Right lobe of liver (tissue), 6 donors: ENCODE measurements at regions not wholly inside any gene's neighbourhood (a gene's known extent, or its start where the extent isn't known, plus 50 kb on each side); places are given as distances from the start of the nearest gene placed in this dataset.

ENCODE experiments used
- ATAC-seq, 4 donors: fragments of 200-7000 bp; cut with Tn5 transposase; one replicate each; pipeline ENCODE4 v1.9.1; 2020; ENCODE audit warnings: mild to moderate bottlenecking in 4 of 4, moderate library complexity in 4 of 4
- DNase-seq, 3 donors: peaks; one replicate each; pipeline ENCODE4 v3.0.0-alpha.2; 2020
- H3K27ac ChIP-seq, 3 donors: fragments of 200-600 bp; one replicate each; pipeline ENCODE4 v1.8.0; 2022
- H3K27me3 ChIP-seq, 2 donors: fragments of 200-600 bp; one replicate each; pipeline ENCODE4 v1.8.0; 2022
- H3K36me3 ChIP-seq, 4 donors: fragments of 200-600 bp; sonication (generic) in 1 of 4; one replicate each; pipeline versions ENCODE4 v1.5.1 to v1.8.0; 2017 to 2022; ENCODE audit warnings: control low read depth in 1 of 4
- H3K4me1 ChIP-seq, 4 donors: fragments of 200-600 bp; sonication (generic) in 1 of 4; one replicate each; pipeline versions ENCODE4 v1.5.1 to v1.8.0; 2017 to 2022; ENCODE audit warnings: control low read depth in 1 of 4
- H3K4me3 ChIP-seq, 3 donors: fragments of 200-600 bp; one replicate each; pipeline ENCODE4 v1.8.0; 2022
- H3K9me3 ChIP-seq, 4 donors: fragments of 200-600 bp; sonication (generic) in 1 of 4; one replicate each; pipeline versions ENCODE4 v1.5.1 to v1.8.0; 2017 to 2022; ENCODE audit warnings: control low read depth in 1 of 4
- CTCF ChIP-seq, 4 donors: fragments of 200-600 bp in 3 of 4; fragments of 450-650 bp in 1 of 4; IDR thresholded peaks; one replicate each; pipeline versions ENCODE4 v1.5.1 to v1.8.0; 2016 to 2022; ENCODE audit warnings: antibody characterized with exemption in 4 of 4, mild to moderate bottlenecking in 2 of 4
- POLR2A ChIP-seq: fragments of 450-650 bp; IDR thresholded peaks from one replicate; pipeline ENCODE4 v1.6.1; 2017; ENCODE audit warnings: antibody characterized with exemption, mild to moderate bottlenecking
- WGBS: methylation state at CpG from one replicate; pipeline ENCODE4 v1.1.6; 2018; ENCODE audit warnings: low coverage, low lambda C conversion rate; ENCODE audit not compliant: insufficient coverage; ENCODE audit errors: missing lambda C conversion rate; 5-methylcytosine and 5-hydroxymethylcytosine counted together
- intact Hi-C, 2 donors: fragments of 100-400 bp; cut with DNase I; formaldehyde crosslinking; loops; one replicate each; pipeline versions ENCODE4 v1.11.2 to v1.14.1; 2022
- donor health status: DM: no; HTN: yes; CAD: no.
- donor health status: DM: no; HTN: no; CAD: no.
- donor health status: DM: no; HTN: no; CAD: no.
- donor health status: DM: no; HTN: yes; CAD: no.
- donor health status: DM: no; HTN: yes; CAD: no.

- H3K9me3 ChIP-seq = no peaks in the 10 kb centered on the region
- H3K4me3 ChIP-seq = no peak overlapping the region
- DNase-seq (no peak), ATAC-seq (no peak)
- no peaks in the 10 kb centered on the region for H3K36me3 ChIP-seq
- H3K4me1 ChIP-seq = no peaks in the 10 kb centered on the region
- no peaks in the 10 kb centered on the region for H3K27me3 ChIP-seq
- TF ChIP-seq POLR2A (no peak), CTCF (IDR thresholded peaks at IDR 0.05) (no peak)
- H3K27ac ChIP-seq = no peak overlapping the region
- WGBS = 61% methylated on average over 3 of the region's 3 CpGs
- intact Hi-C loops = no loop called here
Observed at GRCh38 chr6:95784869-95785268, 207.5 kb downstream of the MANEA start.

GRCh38 chr6:95785785-95786184 is 208.4 kb downstream of the MANEA start:
- H3K9me3 ChIP-seq = no peaks in the 10 kb centered on the region
- H3K4me3 ChIP-seq = no peak overlapping the region
- WGBS = 55% methylated on average over 2 of the region's 2 CpGs
- ATAC-seq = no peak
- H3K27ac ChIP-seq = no peak overlapping the region
- TF ChIP-seq CTCF (IDR thresholded peaks at IDR 0.05) (no peak), POLR2A (no peak)
- no peaks in the 10 kb centered on the region for H3K36me3 ChIP-seq
- H3K4me1 ChIP-seq = no peaks in the 10 kb centered on the region
- intact Hi-C loops = no loop called here
- DNase-seq = no peak
- H3K27me3 ChIP-seq = no peaks in the 10 kb centered on the region

- no peaks in the 10 kb centered on the region for H3K4me1 ChIP-seq
- 64% methylated on average over 3 of the region's 3 CpGs for WGBS
- TF ChIP-seq POLR2A (no peak), CTCF (IDR thresholded peaks at IDR 0.05) (no peak)
- no peaks in the 10 kb centered on the region for H3K27me3 ChIP-seq
- H3K36me3 ChIP-seq = no peaks in the 10 kb centered on the region
- no peaks in the 10 kb centered on the region for H3K9me3 ChIP-seq
- no peak for ATAC-seq
- H3K27ac ChIP-seq = no peak overlapping the region
- H3K4me3 ChIP-seq = no peak overlapping the region
- intact Hi-C loops = no loop called here
- no peak for DNase-seq
Observed at GRCh38 chr6:95786802-95787201, 209.5 kb downstream of the MANEA start.

- TF ChIP-seq CTCF (IDR thresholded peaks at IDR 0.05) (no peak), POLR2A (no peak)
- no peak overlapping the region for H3K4me3 ChIP-seq
- H3K27me3 ChIP-seq = no peaks in the 10 kb centered on the region
- 42% methylated on average over 7 of the region's 7 CpGs for WGBS
- H3K4me1 ChIP-seq = no peaks in the 10 kb centered on the region
- no peaks in the 10 kb centered on the region for H3K36me3 ChIP-seq
- no peak for DNase-seq
- no peak for ATAC-seq
- H3K9me3 ChIP-seq = no peaks in the 10 kb centered on the region
- intact Hi-C loops = no loop called here
- no peak overlapping the region for H3K27ac ChIP-seq
Observed at GRCh38 chr6:95790787-95791186, 213.5 kb downstream of the MANEA start.

GRCh38 chr6:95794749-95795148 is 217.4 kb downstream of the MANEA start:
- Histone ChIP-seq H3K27ac (no peak overlapping the region), H3K9me3 (no peaks in the 10 kb centered on the region), H3K4me1 (no peaks in the 10 kb centered on the region), H3K27me3 (no peaks in the 10 kb centered on the region), H3K36me3 (no peaks in the 10 kb centered on the region), H3K4me3 (no peak overlapping the region)
- intact Hi-C loops = no loop called here
- ATAC-seq (no peak), DNase-seq (no peak)
- no peak for TF ChIP-seq POLR2A
- TF ChIP-seq CTCF (IDR thresholded peaks at IDR 0.05) = no peak
